Endothelial cell of umbilical vein (primary cell): ENCODE measurements at regions not wholly inside any gene's neighbourhood (a gene's known extent, or its start where the extent isn't known, plus 50 kb on each side); places are given as distances from the start of the nearest gene placed in this dataset.

Experiments used
- BruUV-seq: library from RNA; stranded (reverse); fragments of 400-500 nt; replicated peaks from 2 replicates; lab custom pipeline; 2021; lab: Mats Ljungman, UMichigan
- CTCF ChIA-PET: fragments of 300-600, 350-600 bp; sonication (Branson Sonifier 250); formaldehyde crosslinking; loops from one replicate; lab custom pipeline; 2021; ENCODE audit warnings: antibody characterized with exemption, inconsistent platforms; lab: Charles Lee
- POLR2A ChIA-PET: fragments of 300-600, 350-600 bp; sonication (Branson Sonifier 250); formaldehyde crosslinking; loops from one replicate; lab custom pipeline; 2021; ENCODE audit warnings: antibody characterized with exemption, inconsistent platforms; lab: Charles Lee
- DNase-seq: peaks from one replicate; pipeline ENCODE4 v3.0.0-alpha.2; 2011; ENCODE audit warnings: low read depth, low spot score
- FAIRE-seq: peaks from 2 replicates; lab custom pipeline; 2011; peaks lifted over from hg19 to GRCh38; lab: Jason Lieb, UNC
- H2AFZ ChIP-seq: 2 replicates; pipeline ENCODE4 v1.6.0; 2012; ENCODE audit warnings: low read depth, low read length, control low read depth, inconsistent platforms
- H3K27ac ChIP-seq: 2 replicates; pipeline ENCODE4 v1.5.1; 2011; ENCODE audit warnings: low read depth, mild to moderate bottlenecking, control low read depth, low read length, moderate library complexity; ENCODE audit not compliant: insufficient read depth
- H3K27me3 ChIP-seq, 2 experiments: 2 replicates each; pipeline versions ENCODE4 v1.6.0 to v1.6.1; 2011; ENCODE audit warnings: low read length in 2 of 2, mixed read lengths in 1 of 2; ENCODE audit not compliant: control insufficient read depth in 2 of 2, insufficient read depth in 2 of 2
- H3K36me3 ChIP-seq, 2 experiments: 2 replicates in 1 of 2; 3 replicates in 1 of 2; pipeline ENCODE4 v1.5.1; 2011; ENCODE audit warnings: low read length in 2 of 2, mild to moderate bottlenecking in 1 of 2, moderate library complexity in 1 of 2; ENCODE audit not compliant: control insufficient read depth in 2 of 2, insufficient read depth in 2 of 2; ENCODE audit errors: extremely low read depth in 1 of 2
- H3K4me1 ChIP-seq: 3 replicates; pipeline ENCODE4 v1.5.1; 2011; ENCODE audit warnings: mild to moderate bottlenecking, low read length; ENCODE audit not compliant: control insufficient read depth, insufficient read depth; ENCODE audit errors: extremely low read depth
- H3K4me2 ChIP-seq: 2 replicates; pipeline ENCODE4 v1.6.1; 2011; ENCODE audit warnings: low read length, control low read depth, mixed read lengths; ENCODE audit not compliant: insufficient read depth
- H3K4me3 ChIP-seq, 3 experiments: fragments of 200-600 bp in 1 of 3; sonication (generic), shearing (Covaris generic) in 1 of 3; replicated peaks in 1 of 3; 2 replicates each; pipeline ENCODE4 v1.5.1; 2011 to 2016; ENCODE audit warnings: control low read depth in 3 of 3, low read length in 3 of 3, mild to moderate bottlenecking in 2 of 3, inconsistent platforms in 1 of 3, low read depth in 1 of 3, moderate library complexity in 1 of 3; ENCODE audit not compliant: insufficient read depth in 1 of 3
- H3K79me2 ChIP-seq: 2 replicates; pipeline ENCODE4 v1.6.0; 2012; ENCODE audit warnings: low read length, inconsistent platforms; ENCODE audit not compliant: control insufficient read depth, insufficient read depth
- H3K9ac ChIP-seq: replicated peaks from 2 replicates; pipeline ENCODE3; 2011; ENCODE audit warnings: low read length, control low read depth; ENCODE audit not compliant: insufficient read depth; ENCODE audit errors: extremely low read depth
- H3K9me1 ChIP-seq: replicated peaks from 3 replicates; pipeline ENCODE4 v1.6.0; 2011; ENCODE audit warnings: mild to moderate bottlenecking, low read length; ENCODE audit not compliant: control insufficient read depth, insufficient read depth; ENCODE audit errors: extremely low read depth
- H3K9me3 ChIP-seq: replicated peaks from 2 replicates; pipeline ENCODE4 v1.5.1; 2012; ENCODE audit warnings: low read length, inconsistent platforms; ENCODE audit not compliant: control insufficient read depth, insufficient read depth
- H4K20me1 ChIP-seq: replicated peaks from 2 replicates; pipeline ENCODE3; 2011; ENCODE audit warnings: mild to moderate bottlenecking, low read length; ENCODE audit not compliant: control insufficient read depth, insufficient read depth; ENCODE audit errors: extremely low read depth
- CTCF ChIP-seq, 2 donors: IDR thresholded peaks; 1 replicate in 1 of 2; 2 replicates in 1 of 2; pipeline ENCODE4 v1.5.1; 2011; ENCODE audit warnings: low read length in 2 of 2, mild to moderate bottlenecking in 2 of 2, moderate library complexity in 2 of 2, control low read depth in 1 of 2, inconsistent platforms in 1 of 2, low read depth in 1 of 2; ENCODE audit not compliant: insufficient read depth in 1 of 2; ENCODE audit errors: extremely low read depth in 1 of 2
- EZH2 ChIP-seq: IDR thresholded peaks from 2 replicates; pipeline ENCODE4 v1.6.1; 2012; ENCODE audit warnings: borderline replicate concordance, low read depth, mild to moderate bottlenecking, moderate library complexity, low read length, inconsistent platforms; ENCODE audit not compliant: severe bottlenecking
- FOS ChIP-seq: IDR thresholded peaks from 2 replicates; pipeline ENCODE4 v1.6.1; 2011; ENCODE audit warnings: mild to moderate bottlenecking, low read length, moderate library complexity, borderline replicate concordance; ENCODE audit not compliant: insufficient read depth
- GATA2 ChIP-seq: IDR thresholded peaks from 2 replicates; pipeline ENCODE4 v1.7.0; 2011; ENCODE audit warnings: low read depth, mild to moderate bottlenecking, moderate library complexity, mixed read lengths, low read length; ENCODE audit not compliant: insufficient read length, insufficient read depth
- JUN ChIP-seq: IDR thresholded peaks from 2 replicates; pipeline ENCODE4 v1.6.1; 2011; ENCODE audit warnings: borderline replicate concordance, low read depth; ENCODE audit not compliant: insufficient read length, insufficient read depth
- MAX ChIP-seq: IDR thresholded peaks from 2 replicates; pipeline ENCODE4 v1.6.1; 2011; ENCODE audit not compliant: insufficient read depth, insufficient read length
- MYC ChIP-seq: IDR thresholded peaks from one replicate; pipeline ENCODE4 v1.6.1; 2011; ENCODE audit warnings: mild to moderate bottlenecking, low read depth, low read length
- POLR2A ChIP-seq: IDR thresholded peaks from 2 replicates; pipeline ENCODE4 v1.6.1; 2012; ENCODE audit warnings: low read depth, mild to moderate bottlenecking, control low read depth, low read length
- POLR2AphosphoS5 ChIP-seq: IDR thresholded peaks from 2 replicates; pipeline ENCODE4 v1.6.1; 2012; ENCODE audit warnings: low read depth, mild to moderate bottlenecking, control low read depth, low read length, moderate library complexity; ENCODE audit not compliant: insufficient read depth
- dilution Hi-C: fragments of 300-500 bp; cut with MboI; formaldehyde crosslinking; loops from one replicate; pipeline ENCODE4 v1.15.0; 2019; ENCODE audit warnings: low sequenced_read_pairs; ENCODE audit not compliant: extremely low pct_ligation_motif_present
- intact Hi-C: fragments of 100-400 bp; cut with micrococcal nuclease; formaldehyde crosslinking; loops from one replicate; pipeline ENCODE4 v1.10.0; 2022

DNA sequence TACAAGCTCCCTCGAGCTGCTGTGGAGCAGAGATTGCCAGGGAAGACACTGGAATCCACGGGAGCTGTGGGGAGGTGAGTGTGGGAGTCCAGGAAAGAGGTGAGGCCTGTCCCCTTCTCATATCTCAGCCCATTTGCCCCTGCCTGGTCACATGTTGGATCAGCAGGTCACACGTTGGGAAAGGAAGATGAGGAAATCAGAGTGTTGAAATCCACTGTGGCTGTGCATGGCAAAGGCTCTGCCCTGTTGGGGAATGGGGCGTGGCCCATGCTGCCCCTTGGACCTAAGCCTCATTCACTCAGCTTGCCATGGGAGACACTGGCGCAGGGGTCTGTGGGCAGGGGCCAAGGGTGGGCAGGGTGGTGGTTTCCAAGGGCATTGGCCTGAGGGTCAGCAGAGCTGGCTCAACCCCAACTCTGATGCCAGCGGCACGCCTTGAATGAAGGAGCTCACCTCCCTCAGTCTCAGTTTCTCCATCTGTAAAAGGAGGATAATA lies 85.4 kb upstream of the CPEB4 start:
- Histone ChIP-seq H3K9ac (no peak overlapping the region), H3K4me2 (no peak overlapping the region), H3K9me1 (no peaks in the 10 kb centered on the region), H2AFZ (no peak overlapping the region), H4K20me1 (no peaks in the 10 kb centered on the region), H3K4me3 (no peak overlapping the region), H3K27me3 (no peaks in the 10 kb centered on the region), H3K27ac (no peak overlapping the region), H3K9me3 (no peaks in the 10 kb centered on the region), H3K79me2 (no peaks in the 10 kb centered on the region), H3K36me3 (no peaks in the 10 kb centered on the region), H3K4me1 (no peaks in the 10 kb centered on the region)
- no peak for TF ChIP-seq CTCF (IDR thresholded peaks at IDR 0.05; ENCODE audit: extremely low read depth in 1 of 2, insufficient read depth in 1 of 2, low read depth in 1 of 2, low read length in 2 of 2)
- TF ChIP-seq MAX = no peak
- TF ChIP-seq FOS = no peak
- no peak for TF ChIP-seq GATA2
- no peak for TF ChIP-seq POLR2A
- no peak for TF ChIP-seq EZH2
- TF ChIP-seq POLR2AphosphoS5 = no peak
- TF ChIP-seq JUN = no peak
- TF ChIP-seq MYC = no peak
- FAIRE-seq (no peak), DNase-seq (no peak)
- no TSS peak for BruUV-seq
- CTCF ChIA-PET = interaction anchor here (0.9 to 1.0 kb wide), 2 partner anchors 13 to 122 kb away, joined by 3 to 4 read pairs; no protein-coding TSS in a partner anchor
- dilution Hi-C loops = no loop called here
- intact Hi-C loops = no loop called here
- POLR2A ChIA-PET = no interaction called here
